ENCODE measurements at regions not wholly inside any gene's neighbourhood (a gene's known extent, or its start where the extent isn't known, plus 50 kb on each side); places are given as distances from the start of the nearest gene placed in this dataset.

- no peak for TF ChIP-seq CTCF (IDR thresholded peaks at IDR 0.05; ENCODE audit: low read depth, low read length)
- TF ChIP-seq POLR2A (IDR thresholded peaks at IDR 0.05; ENCODE audit: extremely low read depth, insufficient read length), result no peak
- no peak for TF ChIP-seq MAX (IDR thresholded peaks at IDR 0.05; ENCODE audit: low read depth, low read length)
These were observed 175.0 kb upstream of the BDNF start for GRCh38 chr11:27874998-27875830.

All from NB4 (cell line).